DOHH2 (cell line): ENCODE measurements at regions not wholly inside any gene's neighbourhood (a gene's known extent, or its start where the extent isn't known, plus 50 kb on each side); places are given as distances from the start of the nearest gene placed in this dataset.

Experiments
- H3F3A ChIP-seq: fragments of 200-600 bp; sonication (generic), shearing (Covaris generic); 2 replicates; pipeline ENCODE4 v1.6.0; 2016; ENCODE audit warnings: antibody characterized with exemption, mild to moderate bottlenecking; ENCODE audit not compliant: control insufficient read depth, insufficient read depth
- H3K27ac ChIP-seq: fragments of 200-600 bp; sonication (generic); 2 replicates; pipeline ENCODE4 v1.5.1; 2014; ENCODE audit warnings: low read depth, mild to moderate bottlenecking, low read length, moderate library complexity
- H3K27me3 ChIP-seq: fragments of 200-600 bp; sonication (generic); 2 replicates; pipeline ENCODE4 v1.6.1; 2014; ENCODE audit warnings: mild to moderate bottlenecking, low read length, mixed read lengths; ENCODE audit not compliant: control insufficient read depth
- H3K36me3 ChIP-seq: fragments of 200-600 bp; sonication (generic); 2 replicates; pipeline ENCODE4 v1.6.1; 2014; ENCODE audit warnings: mild to moderate bottlenecking, low read length, moderate library complexity, mixed read lengths; ENCODE audit not compliant: control insufficient read depth
- H3K4me1 ChIP-seq: fragments of 200-600 bp; sonication (generic); 2 replicates; pipeline ENCODE4 v1.6.1; 2014; ENCODE audit warnings: mild to moderate bottlenecking, low read length, mixed read lengths; ENCODE audit not compliant: control insufficient read depth
- H3K4me2 ChIP-seq: fragments of 200-600 bp; sonication (generic); 2 replicates; pipeline ENCODE4 v1.6.0; 2014; ENCODE audit warnings: mild to moderate bottlenecking, low read length, moderate library complexity
- H3K4me3 ChIP-seq: fragments of 200-600 bp; sonication (generic); 2 replicates; pipeline ENCODE4 v1.5.1; 2014; ENCODE audit warnings: mild to moderate bottlenecking, low read length, mixed read lengths
- H3K79me2 ChIP-seq: fragments of 200-600 bp; sonication (generic); 2 replicates; pipeline ENCODE4 v1.6.1; 2014; ENCODE audit warnings: mild to moderate bottlenecking, low read length, mixed read lengths; ENCODE audit not compliant: control insufficient read depth
- H3K9me2 ChIP-seq: fragments of 200-600 bp; sonication (generic); replicated peaks from 2 replicates; pipeline ENCODE4 v1.6.1; 2014; ENCODE audit warnings: mild to moderate bottlenecking, low read length, mixed read lengths; ENCODE audit not compliant: control insufficient read depth
- H3K9me3 ChIP-seq: fragments of 200-600 bp; sonication (generic); 2 replicates; pipeline ENCODE4 v1.6.1; 2014; ENCODE audit warnings: antibody characterized with exemption, low read length, mixed read lengths; ENCODE audit not compliant: control insufficient read depth, insufficient read depth
- H4K20me1 ChIP-seq: fragments of 200-600 bp; sonication (generic); 2 replicates; pipeline ENCODE4 v1.6.0; 2014; ENCODE audit warnings: low read depth, mild to moderate bottlenecking, antibody characterized with exemption, low read length, moderate library complexity; ENCODE audit not compliant: control insufficient read depth, insufficient read depth
- EZH2phosphoT487 ChIP-seq: fragments of 200-600 bp; sonication (generic); IDR thresholded peaks from 2 replicates; pipeline ENCODE4 v1.6.1; 2017; ENCODE audit warnings: borderline replicate concordance, mild to moderate bottlenecking, antibody characterized with exemption, low read length, moderate library complexity, mixed read lengths
- TF ChIP-seq, protein P1 (sequence below): fragments of 200-600 bp; sonication (generic); IDR thresholded peaks from one replicate; pipeline ENCODE4 v1.5.1; 2014; ENCODE audit warnings: antibody characterized with exemption, mild to moderate bottlenecking, low read depth, low read length; ENCODE audit not compliant: poor library complexity, severe bottlenecking

DNA sequence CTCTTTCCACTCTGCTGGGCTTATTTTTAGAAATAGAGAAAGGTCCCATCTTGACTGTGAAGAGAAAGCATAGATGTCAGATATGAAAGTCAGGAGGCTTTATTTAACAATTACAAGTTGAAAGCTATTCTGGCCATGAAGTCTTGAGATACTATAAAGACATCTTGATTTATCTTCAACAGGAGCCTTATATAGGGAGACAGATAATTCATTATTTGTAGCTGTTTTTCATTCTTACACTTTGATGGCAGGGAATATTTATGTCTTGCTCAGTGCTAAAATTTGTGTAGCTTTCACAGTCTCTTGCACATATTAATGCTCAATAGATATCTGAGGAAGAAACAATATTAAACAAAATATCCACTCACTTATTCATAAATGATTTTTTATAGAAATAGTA, 248.8 kb downstream of the C3orf38 start:
- Histone ChIP-seq H3K27ac (no peak overlapping the region), H3K4me1 (no peaks in the 10 kb centered on the region), H3K4me3 (no peak overlapping the region), H3F3A (no peaks in the 10 kb centered on the region), H3K9me2 (no peaks in the 10 kb centered on the region), H4K20me1 (no peaks in the 10 kb centered on the region), H3K79me2 (no peaks in the 10 kb centered on the region), H3K9me3 (no peaks in the 10 kb centered on the region), H3K36me3 (no peaks in the 10 kb centered on the region), H3K4me2 (no peak overlapping the region), H3K27me3 (no peaks in the 10 kb centered on the region)
- TF ChIP-seq, protein P1, sequence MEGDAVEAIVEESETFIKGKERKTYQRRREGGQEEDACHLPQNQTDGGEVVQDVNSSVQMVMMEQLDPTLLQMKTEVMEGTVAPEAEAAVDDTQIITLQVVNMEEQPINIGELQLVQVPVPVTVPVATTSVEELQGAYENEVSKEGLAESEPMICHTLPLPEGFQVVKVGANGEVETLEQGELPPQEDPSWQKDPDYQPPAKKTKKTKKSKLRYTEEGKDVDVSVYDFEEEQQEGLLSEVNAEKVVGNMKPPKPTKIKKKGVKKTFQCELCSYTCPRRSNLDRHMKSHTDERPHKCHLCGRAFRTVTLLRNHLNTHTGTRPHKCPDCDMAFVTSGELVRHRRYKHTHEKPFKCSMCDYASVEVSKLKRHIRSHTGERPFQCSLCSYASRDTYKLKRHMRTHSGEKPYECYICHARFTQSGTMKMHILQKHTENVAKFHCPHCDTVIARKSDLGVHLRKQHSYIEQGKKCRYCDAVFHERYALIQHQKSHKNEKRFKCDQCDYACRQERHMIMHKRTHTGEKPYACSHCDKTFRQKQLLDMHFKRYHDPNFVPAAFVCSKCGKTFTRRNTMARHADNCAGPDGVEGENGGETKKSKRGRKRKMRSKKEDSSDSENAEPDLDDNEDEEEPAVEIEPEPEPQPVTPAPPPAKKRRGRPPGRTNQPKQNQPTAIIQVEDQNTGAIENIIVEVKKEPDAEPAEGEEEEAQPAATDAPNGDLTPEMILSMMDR: no peak
- no peak for TF ChIP-seq EZH2phosphoT487

DNA sequence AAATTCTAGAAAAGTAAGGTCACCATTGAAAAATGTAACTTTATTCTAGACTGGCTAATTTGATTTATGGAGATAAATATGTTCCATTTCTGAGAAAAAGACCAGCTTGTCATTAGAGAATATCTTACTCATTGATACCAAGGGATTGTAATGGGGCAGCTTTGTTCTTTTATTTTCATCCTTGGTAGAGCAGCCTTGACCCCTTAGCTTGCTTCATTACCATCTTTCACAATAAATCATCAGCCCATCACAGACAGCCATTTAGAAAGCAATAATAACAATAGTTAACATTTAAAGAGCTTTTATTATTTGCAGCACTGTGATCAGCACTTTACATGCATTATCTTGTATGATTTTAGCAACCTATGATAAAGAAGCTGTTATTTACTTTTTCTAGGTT, 253.6 kb downstream of the C3orf38 start:
- Histone ChIP-seq H3K4me1 (no peaks in the 10 kb centered on the region), H3K27ac (no peak overlapping the region), H3K36me3 (no peaks in the 10 kb centered on the region), H3K79me2 (no peaks in the 10 kb centered on the region), H3K9me2 (no peaks in the 10 kb centered on the region), H3K4me3 (no peak overlapping the region), H3F3A (no peaks in the 10 kb centered on the region), H4K20me1 (no peaks in the 10 kb centered on the region), H3K9me3 (no peaks in the 10 kb centered on the region), H3K4me2 (no peak overlapping the region), H3K27me3 (no peaks in the 10 kb centered on the region)
- TF ChIP-seq EZH2phosphoT487: no peak
- TF ChIP-seq, protein P1: no peak

DNA sequence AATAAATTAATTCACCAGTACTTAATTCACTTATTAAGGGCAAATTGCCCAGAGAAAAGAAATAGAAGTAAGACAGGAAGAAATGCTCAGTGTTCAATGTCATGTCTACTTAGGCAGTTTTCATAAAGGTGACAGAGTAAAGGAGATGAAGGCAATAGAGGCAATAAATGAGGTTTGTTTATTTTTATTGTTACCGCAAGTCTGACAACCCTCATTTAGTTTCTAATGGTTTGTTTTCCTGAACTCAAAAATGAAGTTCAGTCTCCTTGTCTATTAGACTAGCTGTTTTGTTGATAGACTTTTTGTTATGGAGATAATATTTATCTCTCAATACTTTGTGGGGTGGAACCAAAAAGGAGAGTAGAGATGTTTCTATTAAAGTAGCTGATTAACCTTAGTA, 258.3 kb downstream of the C3orf38 start:
- Histone ChIP-seq H3F3A (no peaks in the 10 kb centered on the region), H4K20me1 (no peaks in the 10 kb centered on the region), H3K4me2 (no peak overlapping the region), H3K9me3 (no peaks in the 10 kb centered on the region), H3K4me3 (no peak overlapping the region), H3K9me2 (no peaks in the 10 kb centered on the region), H3K4me1 (0 out of 2 replicates have a peak, but pooled peaks cover 2% of the 10 kb centered on the region), H3K27me3 (no peaks in the 10 kb centered on the region), H3K27ac (no peak overlapping the region), H3K36me3 (no peaks in the 10 kb centered on the region), H3K79me2 (no peaks in the 10 kb centered on the region)
- TF ChIP-seq EZH2phosphoT487: no peak
- TF ChIP-seq, protein P1: no peak

DNA sequence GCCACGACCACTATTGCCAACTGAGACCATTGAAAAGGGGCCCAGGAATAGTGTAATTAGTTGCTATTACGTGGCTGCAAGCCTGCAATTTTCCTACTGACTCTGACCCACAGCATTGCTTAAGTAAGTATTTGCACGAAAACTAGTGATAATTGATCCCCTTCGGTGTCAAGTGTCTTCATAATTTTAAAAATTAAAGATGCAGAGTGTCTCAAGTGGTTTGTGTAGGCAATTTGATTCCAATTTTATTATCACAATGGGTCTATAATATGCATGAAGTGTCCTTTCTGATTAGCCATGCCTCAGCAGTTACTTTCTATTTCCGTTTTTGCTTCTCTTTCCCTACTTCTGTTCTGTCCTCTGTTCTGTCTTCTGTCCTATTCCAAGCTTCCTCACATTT, 259.2 kb downstream of the C3orf38 start:
- Histone ChIP-seq H3F3A (no peaks in the 10 kb centered on the region), H3K36me3 (no peaks in the 10 kb centered on the region), H3K9me2 (no peaks in the 10 kb centered on the region), H4K20me1 (no peaks in the 10 kb centered on the region), H3K4me1 (0 out of 2 replicates have a peak, but pooled peaks cover 2% of the 10 kb centered on the region), H3K79me2 (no peaks in the 10 kb centered on the region), H3K4me3 (no peak overlapping the region), H3K27me3 (no peaks in the 10 kb centered on the region), H3K4me2 (no peak overlapping the region), H3K9me3 (no peaks in the 10 kb centered on the region), H3K27ac (no peak overlapping the region)
- no peak for TF ChIP-seq EZH2phosphoT487
- TF ChIP-seq, protein P1: no peak
